ENCODE measurements at regions not wholly inside any gene's neighbourhood (a gene's known extent, or its start where the extent isn't known, plus 50 kb on each side); places are given as distances from the start of the nearest gene placed in this dataset.

- TF ChIP-seq CTCF (IDR thresholded peaks at IDR 0.05) (no peak), POLR2A (IDR thresholded peaks at IDR 0.05) (no peak)
These were observed 222.7 kb upstream of the VCX3A start for GRCh38 chrX:6757631-6758030.

Data from body of pancreas (tissue), 4 donors.